ENCODE measurements at regions not wholly inside any gene's neighbourhood (a gene's known extent, or its start where the extent isn't known, plus 50 kb on each side); places are given as distances from the start of the nearest gene placed in this dataset.
A peak's percentile ranks its signal among the peaks of the same experiment; 100 is the strongest.

GRCh38 chr10:31754803-31755624 lies 173.6 kb downstream of the ARHGAP12 start:
- no peak for DNase-seq
- H3K36me3 Mint-ChIP-seq (ENCODE audit: insufficient read depth in 2 of 2) = peaks cover 3% of the 10 kb centered on the region in 2 donors
- no peak overlapping the region for H3K27ac Mint-ChIP-seq
- H3K27me3 Mint-ChIP-seq (ENCODE audit: low read depth) = no peaks in the 10 kb centered on the region
- no peak for ATAC-seq (replicated peaks in 1 of 2)
- H3K4me1 Mint-ChIP-seq (ENCODE audit: low read depth) = peaks cover 21% of the 10 kb centered on the region
- no peak overlapping the region for H3K4me3 Mint-ChIP-seq
- H3K9me3 Mint-ChIP-seq = no peaks in the 10 kb centered on the region

- Mint-ChIP-seq H3K9me3 (no peaks in the 10 kb centered on the region), H3K36me3 (ENCODE audit: insufficient read depth in 2 of 2) (no peaks in the 10 kb centered on the region), H3K27ac (no peak overlapping the region), H3K4me1 (ENCODE audit: low read depth) (peaks cover 15% of the 10 kb centered on the region), H3K27me3 (ENCODE audit: low read depth) (no peaks in the 10 kb centered on the region), H3K4me3 (no peak overlapping the region)
- ATAC-seq (replicated peaks in 1 of 2) (no peak), DNase-seq (no peak)
These were observed 174.9 kb downstream of the ARHGAP12 start for GRCh38 chr10:31753681-31754080.

GRCh38 chr10:31752170-31752569 lies 176.5 kb downstream of the ARHGAP12 start:
- ATAC-seq (replicated peaks in 1 of 2) (no peak), DNase-seq (no peak)
- H3K36me3 Mint-ChIP-seq (ENCODE audit: insufficient read depth in 2 of 2) = no peaks in the 10 kb centered on the region
- no peak overlapping the region for H3K4me3 Mint-ChIP-seq
- H3K27me3 Mint-ChIP-seq (ENCODE audit: low read depth) = no peaks in the 10 kb centered on the region
- no peak overlapping the region for H3K27ac Mint-ChIP-seq
- H3K9me3 Mint-ChIP-seq = no peaks in the 10 kb centered on the region
- peaks cover 9% of the 10 kb centered on the region for H3K4me1 Mint-ChIP-seq (ENCODE audit: low read depth)

- no peak for ATAC-seq (replicated peaks in 1 of 2)
- Mint-ChIP-seq H3K4me3 (no peak overlapping the region), H3K36me3 (ENCODE audit: insufficient read depth in 2 of 2) (no peaks in the 10 kb centered on the region), H3K9me3 (no peaks in the 10 kb centered on the region), H3K27ac (no peak overlapping the region), H3K4me1 (ENCODE audit: low read depth) (peaks cover 14% of the 10 kb centered on the region), H3K27me3 (ENCODE audit: low read depth) (no peaks in the 10 kb centered on the region)
- DNase-seq = no peak
These were observed 176.9 kb downstream of the ARHGAP12 start for GRCh38 chr10:31751738-31752080.

- no peak for ATAC-seq (replicated peaks in 1 of 2)
These were observed 177.4 kb downstream of the ARHGAP12 start for GRCh38 chr10:31751051-31751737.

GRCh38 chr10:31749981-31750840 lies 178.4 kb downstream of the ARHGAP12 start:
- H3K36me3 Mint-ChIP-seq (ENCODE audit: insufficient read depth in 2 of 2) = no peaks in the 10 kb centered on the region
- ATAC-seq (replicated peaks in 1 of 2) (no peak), DNase-seq (no peak)
- peaks cover 22% of the 10 kb centered on the region for H3K4me1 Mint-ChIP-seq (ENCODE audit: low read depth)
- H3K9me3 Mint-ChIP-seq = no peaks in the 10 kb centered on the region
- H3K4me3 Mint-ChIP-seq = no peak overlapping the region
- H3K27ac Mint-ChIP-seq = no peak overlapping the region
- H3K27me3 Mint-ChIP-seq (ENCODE audit: low read depth) = no peaks in the 10 kb centered on the region

More at GRCh38 chr10:31751051-31751737, 177.4 kb downstream of the ARHGAP12 start:
- H3K4me1 Mint-ChIP-seq (ENCODE audit: low read depth) = peaks cover 12% of the 10 kb centered on the region
- no peak overlapping the region for H3K27ac Mint-ChIP-seq
- DNase-seq = no peak
- no peaks in the 10 kb centered on the region for H3K36me3 Mint-ChIP-seq (ENCODE audit: insufficient read depth in 2 of 2)
- no peaks in the 10 kb centered on the region for H3K27me3 Mint-ChIP-seq (ENCODE audit: low read depth)
- H3K4me3 Mint-ChIP-seq = no peak overlapping the region
- no peaks in the 10 kb centered on the region for H3K9me3 Mint-ChIP-seq

- DNase-seq = no peak
- Mint-ChIP-seq H3K9me3 (no peaks in the 10 kb centered on the region), H3K4me3 (no peak overlapping the region), H3K36me3 (ENCODE audit: insufficient read depth in 2 of 2) (no peaks in the 10 kb centered on the region), H3K27ac (no peak overlapping the region), H3K27me3 (ENCODE audit: low read depth) (no peaks in the 10 kb centered on the region), H3K4me1 (ENCODE audit: low read depth) (peaks cover 31% of the 10 kb centered on the region)
- no peak for ATAC-seq (replicated peaks in 1 of 2)
These were observed 179.3 kb downstream of the ARHGAP12 start for GRCh38 chr10:31749301-31749700.

GRCh38 chr10:31745612-31746376 lies 182.8 kb downstream of the ARHGAP12 start:
- Mint-ChIP-seq H3K27ac (peak overlapping the region; percentile 59), H3K4me3 (peak overlapping the region; percentile 27 to 69), H3K36me3 (ENCODE audit: insufficient read depth in 2 of 2) (peaks cover 0 to 2% of the 10 kb centered on the region in 2 donors), H3K27me3 (ENCODE audit: low read depth) (no peaks in the 10 kb centered on the region), H3K4me1 (ENCODE audit: low read depth) (peaks cover 47% of the 10 kb centered on the region), H3K9me3 (peaks cover 2 to 10% of the 10 kb centered on the region in 2 donors)
- ATAC-seq (replicated peaks in 1 of 2) (peak; percentile 97 to 98), DNase-seq (peak; percentile 63 to 67)

- DNase-seq (no peak), ATAC-seq (replicated peaks in 1 of 2) (no peak)
- H3K27ac Mint-ChIP-seq = no peak overlapping the region
- H3K9me3 Mint-ChIP-seq = peaks cover 4 to 12% of the 10 kb centered on the region in 2 donors
- H3K4me3 Mint-ChIP-seq = no peak overlapping the region
- peaks cover 47% of the 10 kb centered on the region for H3K4me1 Mint-ChIP-seq (ENCODE audit: low read depth)
- peaks cover 0 to 2% of the 10 kb centered on the region in 2 donors for H3K36me3 Mint-ChIP-seq (ENCODE audit: insufficient read depth in 2 of 2)
- H3K27me3 Mint-ChIP-seq (ENCODE audit: low read depth) = no peaks in the 10 kb centered on the region
These were observed 184.6 kb downstream of the ARHGAP12 start for GRCh38 chr10:31744025-31744424.

GRCh38 chr10:31742255-31742654 lies 186.4 kb downstream of the ARHGAP12 start:
- H3K27ac Mint-ChIP-seq = no peak overlapping the region

GRCh38 chr10:31741473-31741872 lies 187.2 kb downstream of the ARHGAP12 start:
- Mint-ChIP-seq H3K9me3 (peaks cover 8 to 16% of the 10 kb centered on the region in 2 donors), H3K27me3 (ENCODE audit: low read depth) (no peaks in the 10 kb centered on the region), H3K36me3 (ENCODE audit: insufficient read depth in 2 of 2) (peaks cover 3 to 7% of the 10 kb centered on the region in 2 donors), H3K4me3 (no peak overlapping the region), H3K27ac (no peak overlapping the region), H3K4me1 (ENCODE audit: low read depth) (peaks cover 36% of the 10 kb centered on the region)
- ATAC-seq (replicated peaks in 1 of 2) (no peak), DNase-seq (no peak)

More at GRCh38 chr10:31742255-31742654, 186.4 kb downstream of the ARHGAP12 start:
- Mint-ChIP-seq H3K36me3 (ENCODE audit: insufficient read depth in 2 of 2) (peaks cover 0 to 2% of the 10 kb centered on the region in 2 donors), H3K4me3 (no peak overlapping the region), H3K4me1 (ENCODE audit: low read depth) (peaks cover 43% of the 10 kb centered on the region), H3K9me3 (peaks cover 4 to 12% of the 10 kb centered on the region in 2 donors), H3K27me3 (ENCODE audit: low read depth) (no peaks in the 10 kb centered on the region)
- no peak for DNase-seq
- ATAC-seq (replicated peaks in 1 of 2) = no peak

- H3K4me1 Mint-ChIP-seq (ENCODE audit: low read depth) = peaks cover 19% of the 10 kb centered on the region
- no peak overlapping the region for H3K4me3 Mint-ChIP-seq
- H3K9me3 Mint-ChIP-seq = peaks cover 8 to 18% of the 10 kb centered on the region in 2 donors
- H3K27ac Mint-ChIP-seq = no peak overlapping the region
- DNase-seq = no peak
- no peak for ATAC-seq (replicated peaks in 1 of 2)
- H3K27me3 Mint-ChIP-seq (ENCODE audit: low read depth) = no peaks in the 10 kb centered on the region
- H3K36me3 Mint-ChIP-seq (ENCODE audit: insufficient read depth in 2 of 2) = peaks cover 3 to 7% of the 10 kb centered on the region in 2 donors
These were observed 188.9 kb downstream of the ARHGAP12 start for GRCh38 chr10:31739711-31740110.
